Fibroblast of skin of right quadriceps (primary cell): ENCODE measurements at regions not wholly inside any gene's neighbourhood (a gene's known extent, or its start where the extent isn't known, plus 50 kb on each side); places are given as distances from the start of the nearest gene placed in this dataset.
A peak's percentile ranks its signal among the peaks of the same experiment; 100 is the strongest.

ENCODE experiments used
- DNase-seq: peaks from one replicate; pipeline ENCODE4 v3.0.0-alpha.2; 2013

- DNase-seq: no peak
Measured at GRCh38 chr10:62718585-62718984, 85.9 kb upstream of the ADO start.

- DNase-seq: no peak
Measured at GRCh38 chr10:62719061-62719460, 85.5 kb upstream of the ADO start.

GRCh38 chr10:62721687-62722086 is 82.8 kb upstream of the ADO start:
- no peak for DNase-seq

- no peak for DNase-seq
Measured at GRCh38 chr10:62723375-62723774, 81.1 kb upstream of the ADO start.

- DNase-seq: no peak
Measured at GRCh38 chr10:62724465-62724864, 80.1 kb upstream of the ADO start.

GRCh38 chr10:62726142-62726541 is 78.4 kb upstream of the ADO start:
- no peak for DNase-seq

- DNase-seq: no peak
Measured at GRCh38 chr10:62726638-62727037, 77.9 kb upstream of the ADO start.

GRCh38 chr10:62727934-62728333 is 76.6 kb upstream of the ADO start:
- DNase-seq: no peak

- peak; percentile 35 for DNase-seq
Measured at GRCh38 chr10:62728479-62728878, 76.0 kb upstream of the ADO start.

GRCh38 chr10:62732841-62733653 is 71.5 kb upstream of the ADO start:
- peak; percentile 83 for DNase-seq

GRCh38 chr10:62733654-62734293 is 70.7 kb upstream of the ADO start:
- no peak for DNase-seq

GRCh38 chr10:62734781-62735463 is 69.6 kb upstream of the ADO start:
- no peak for DNase-seq

GRCh38 chr10:62735464-62736167 is 68.9 kb upstream of the ADO start:
- DNase-seq: peak; percentile 50

GRCh38 chr10:62736168-62736546 is 68.4 kb upstream of the ADO start:
- no peak for DNase-seq

GRCh38 chr10:62738916-62739315 is 65.6 kb upstream of the ADO start:
- peak; percentile 63 for DNase-seq

GRCh38 chr10:62740885-62741745 is 63.4 kb upstream of the ADO start:
- DNase-seq: no peak

- no peak for DNase-seq
Measured at GRCh38 chr10:62741996-62742395, 62.5 kb upstream of the ADO start.

GRCh38 chr10:62742536-62743061 is 61.9 kb upstream of the ADO start:
- no peak for DNase-seq

- no peak for DNase-seq
Measured at GRCh38 chr10:62744136-62744535, 60.4 kb upstream of the ADO start.

GRCh38 chr10:62745581-62745980 is 58.9 kb upstream of the ADO start:
- no peak for DNase-seq

- no peak for DNase-seq
Measured at GRCh38 chr10:62746951-62747729, 57.4 kb upstream of the ADO start.
